Endothelial cell of umbilical vein (primary cell): ENCODE measurements at regions not wholly inside any gene's neighbourhood (a gene's known extent, or its start where the extent isn't known, plus 50 kb on each side); places are given as distances from the start of the nearest gene placed in this dataset.

Source experiments
- BruUV-seq: library from RNA; stranded (reverse); fragments of 400-500 nt; replicated peaks from 2 replicates; lab custom pipeline; 2021; lab: Mats Ljungman, UMichigan
- CTCF ChIA-PET: fragments of 300-600, 350-600 bp; sonication (Branson Sonifier 250); formaldehyde crosslinking; loops from one replicate; lab custom pipeline; 2021; ENCODE audit warnings: antibody characterized with exemption, inconsistent platforms; lab: Charles Lee
- POLR2A ChIA-PET: fragments of 300-600, 350-600 bp; sonication (Branson Sonifier 250); formaldehyde crosslinking; loops from one replicate; lab custom pipeline; 2021; ENCODE audit warnings: antibody characterized with exemption, inconsistent platforms; lab: Charles Lee
- DNase-seq: peaks from one replicate; pipeline ENCODE4 v3.0.0-alpha.2; 2011; ENCODE audit warnings: low read depth, low spot score
- FAIRE-seq: peaks from 2 replicates; lab custom pipeline; 2011; peaks lifted over from hg19 to GRCh38; lab: Jason Lieb, UNC
- H2AFZ ChIP-seq: 2 replicates; pipeline ENCODE4 v1.6.0; 2012; ENCODE audit warnings: low read depth, low read length, control low read depth, inconsistent platforms
- H3K27ac ChIP-seq: 2 replicates; pipeline ENCODE4 v1.5.1; 2011; ENCODE audit warnings: low read depth, mild to moderate bottlenecking, control low read depth, low read length, moderate library complexity; ENCODE audit not compliant: insufficient read depth
- H3K27me3 ChIP-seq, 2 experiments: 2 replicates each; pipeline versions ENCODE4 v1.6.0 to v1.6.1; 2011; ENCODE audit warnings: low read length in 2 of 2, mixed read lengths in 1 of 2; ENCODE audit not compliant: control insufficient read depth in 2 of 2, insufficient read depth in 2 of 2
- H3K36me3 ChIP-seq, 2 experiments: 2 replicates in 1 of 2; 3 replicates in 1 of 2; pipeline ENCODE4 v1.5.1; 2011; ENCODE audit warnings: low read length in 2 of 2, mild to moderate bottlenecking in 1 of 2, moderate library complexity in 1 of 2; ENCODE audit not compliant: control insufficient read depth in 2 of 2, insufficient read depth in 2 of 2; ENCODE audit errors: extremely low read depth in 1 of 2
- H3K4me1 ChIP-seq: 3 replicates; pipeline ENCODE4 v1.5.1; 2011; ENCODE audit warnings: mild to moderate bottlenecking, low read length; ENCODE audit not compliant: control insufficient read depth, insufficient read depth; ENCODE audit errors: extremely low read depth
- H3K4me2 ChIP-seq: 2 replicates; pipeline ENCODE4 v1.6.1; 2011; ENCODE audit warnings: low read length, control low read depth, mixed read lengths; ENCODE audit not compliant: insufficient read depth
- H3K4me3 ChIP-seq, 3 experiments: fragments of 200-600 bp in 1 of 3; sonication (generic), shearing (Covaris generic) in 1 of 3; replicated peaks in 1 of 3; 2 replicates each; pipeline ENCODE4 v1.5.1; 2011 to 2016; ENCODE audit warnings: control low read depth in 3 of 3, low read length in 3 of 3, mild to moderate bottlenecking in 2 of 3, inconsistent platforms in 1 of 3, low read depth in 1 of 3, moderate library complexity in 1 of 3; ENCODE audit not compliant: insufficient read depth in 1 of 3
- H3K79me2 ChIP-seq: 2 replicates; pipeline ENCODE4 v1.6.0; 2012; ENCODE audit warnings: low read length, inconsistent platforms; ENCODE audit not compliant: control insufficient read depth, insufficient read depth
- H3K9ac ChIP-seq: replicated peaks from 2 replicates; pipeline ENCODE3; 2011; ENCODE audit warnings: low read length, control low read depth; ENCODE audit not compliant: insufficient read depth; ENCODE audit errors: extremely low read depth
- H3K9me1 ChIP-seq: replicated peaks from 3 replicates; pipeline ENCODE4 v1.6.0; 2011; ENCODE audit warnings: mild to moderate bottlenecking, low read length; ENCODE audit not compliant: control insufficient read depth, insufficient read depth; ENCODE audit errors: extremely low read depth
- H3K9me3 ChIP-seq: replicated peaks from 2 replicates; pipeline ENCODE4 v1.5.1; 2012; ENCODE audit warnings: low read length, inconsistent platforms; ENCODE audit not compliant: control insufficient read depth, insufficient read depth
- H4K20me1 ChIP-seq: replicated peaks from 2 replicates; pipeline ENCODE3; 2011; ENCODE audit warnings: mild to moderate bottlenecking, low read length; ENCODE audit not compliant: control insufficient read depth, insufficient read depth; ENCODE audit errors: extremely low read depth
- EZH2 ChIP-seq: IDR thresholded peaks from 2 replicates; pipeline ENCODE4 v1.6.1; 2012; ENCODE audit warnings: borderline replicate concordance, low read depth, mild to moderate bottlenecking, moderate library complexity, low read length, inconsistent platforms; ENCODE audit not compliant: severe bottlenecking
- FOS ChIP-seq: IDR thresholded peaks from 2 replicates; pipeline ENCODE4 v1.6.1; 2011; ENCODE audit warnings: mild to moderate bottlenecking, low read length, moderate library complexity, borderline replicate concordance; ENCODE audit not compliant: insufficient read depth
- GATA2 ChIP-seq: IDR thresholded peaks from 2 replicates; pipeline ENCODE4 v1.7.0; 2011; ENCODE audit warnings: low read depth, mild to moderate bottlenecking, moderate library complexity, mixed read lengths, low read length; ENCODE audit not compliant: insufficient read length, insufficient read depth
- JUN ChIP-seq: IDR thresholded peaks from 2 replicates; pipeline ENCODE4 v1.6.1; 2011; ENCODE audit warnings: borderline replicate concordance, low read depth; ENCODE audit not compliant: insufficient read length, insufficient read depth
- MAX ChIP-seq: IDR thresholded peaks from 2 replicates; pipeline ENCODE4 v1.6.1; 2011; ENCODE audit not compliant: insufficient read depth, insufficient read length
- MYC ChIP-seq: IDR thresholded peaks from one replicate; pipeline ENCODE4 v1.6.1; 2011; ENCODE audit warnings: mild to moderate bottlenecking, low read depth, low read length
- POLR2A ChIP-seq: IDR thresholded peaks from 2 replicates; pipeline ENCODE4 v1.6.1; 2012; ENCODE audit warnings: low read depth, mild to moderate bottlenecking, control low read depth, low read length
- POLR2AphosphoS5 ChIP-seq: IDR thresholded peaks from 2 replicates; pipeline ENCODE4 v1.6.1; 2012; ENCODE audit warnings: low read depth, mild to moderate bottlenecking, control low read depth, low read length, moderate library complexity; ENCODE audit not compliant: insufficient read depth
- dilution Hi-C: fragments of 300-500 bp; cut with MboI; formaldehyde crosslinking; loops from one replicate; pipeline ENCODE4 v1.15.0; 2019; ENCODE audit warnings: low sequenced_read_pairs; ENCODE audit not compliant: extremely low pct_ligation_motif_present
- intact Hi-C: fragments of 100-400 bp; cut with micrococcal nuclease; formaldehyde crosslinking; loops from one replicate; pipeline ENCODE4 v1.10.0; 2022
- TF ChIP-seq, protein P1 (sequence below), 2 donors: IDR thresholded peaks; 1 replicate in 1 of 2; 2 replicates in 1 of 2; pipeline ENCODE4 v1.5.1; 2011; ENCODE audit warnings: low read length in 2 of 2, mild to moderate bottlenecking in 2 of 2, moderate library complexity in 2 of 2, control low read depth in 1 of 2, inconsistent platforms in 1 of 2, low read depth in 1 of 2; ENCODE audit not compliant: insufficient read depth in 1 of 2; ENCODE audit errors: extremely low read depth in 1 of 2

GRCh38 chr10:57919864-57920263, 347.8 kb downstream of the IPMK start:
- H3K27ac ChIP-seq: no peak overlapping the region
- FAIRE-seq: no peak
- H4K20me1 ChIP-seq: no peaks in the 10 kb centered on the region
- DNase-seq: no peak
- H3K79me2 ChIP-seq: no peaks in the 10 kb centered on the region
- H3K4me1 ChIP-seq: no peaks in the 10 kb centered on the region
- dilution Hi-C loops: no loop called here
- no TSS peak for BruUV-seq
- H3K9ac ChIP-seq: no peak overlapping the region
- CTCF ChIA-PET: no interaction called here
- intact Hi-C loops: no loop called here
- POLR2A ChIA-PET: no interaction called here
- H3K4me2 ChIP-seq: no peak overlapping the region
- TF ChIP-seq MYC (no peak), EZH2 (no peak), JUN (no peak), FOS (no peak), GATA2 (no peak), POLR2AphosphoS5 (no peak), MAX (no peak), POLR2A (no peak)
- TF ChIP-seq, protein P1, sequence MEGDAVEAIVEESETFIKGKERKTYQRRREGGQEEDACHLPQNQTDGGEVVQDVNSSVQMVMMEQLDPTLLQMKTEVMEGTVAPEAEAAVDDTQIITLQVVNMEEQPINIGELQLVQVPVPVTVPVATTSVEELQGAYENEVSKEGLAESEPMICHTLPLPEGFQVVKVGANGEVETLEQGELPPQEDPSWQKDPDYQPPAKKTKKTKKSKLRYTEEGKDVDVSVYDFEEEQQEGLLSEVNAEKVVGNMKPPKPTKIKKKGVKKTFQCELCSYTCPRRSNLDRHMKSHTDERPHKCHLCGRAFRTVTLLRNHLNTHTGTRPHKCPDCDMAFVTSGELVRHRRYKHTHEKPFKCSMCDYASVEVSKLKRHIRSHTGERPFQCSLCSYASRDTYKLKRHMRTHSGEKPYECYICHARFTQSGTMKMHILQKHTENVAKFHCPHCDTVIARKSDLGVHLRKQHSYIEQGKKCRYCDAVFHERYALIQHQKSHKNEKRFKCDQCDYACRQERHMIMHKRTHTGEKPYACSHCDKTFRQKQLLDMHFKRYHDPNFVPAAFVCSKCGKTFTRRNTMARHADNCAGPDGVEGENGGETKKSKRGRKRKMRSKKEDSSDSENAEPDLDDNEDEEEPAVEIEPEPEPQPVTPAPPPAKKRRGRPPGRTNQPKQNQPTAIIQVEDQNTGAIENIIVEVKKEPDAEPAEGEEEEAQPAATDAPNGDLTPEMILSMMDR (IDR thresholded peaks at IDR 0.05; ENCODE audit: extremely low read depth in 1 of 2, insufficient read depth in 1 of 2, low read depth in 1 of 2, low read length in 2 of 2): no peak
- H3K9me3 ChIP-seq: no peaks in the 10 kb centered on the region
- no peaks in the 10 kb centered on the region for H3K9me1 ChIP-seq
- no peaks in the 10 kb centered on the region for H3K36me3 ChIP-seq
- no peaks in the 10 kb centered on the region for H3K27me3 ChIP-seq
- no peak overlapping the region for H3K4me3 ChIP-seq
- H2AFZ ChIP-seq: no peak overlapping the region
